Type B pancreatic cell (in vitro differentiated cells): ENCODE measurements at regions not wholly inside any gene's neighbourhood (a gene's known extent, or its start where the extent isn't known, plus 50 kb on each side); places are given as distances from the start of the nearest gene placed in this dataset.

Experiments used
- DNase-seq: peaks from one replicate; pipeline ENCODE4 v3.0.0; 2021; ENCODE audit warnings: mixed read lengths; ENCODE audit not compliant: unreplicated experiment; ENCODE audit errors: extremely low spot score
- H3K27ac Mint-ChIP-seq: 2 replicates; pipeline ENCODE4 v1.8.0; 2021; ENCODE audit warnings: mild to moderate bottlenecking, mixed read lengths
- H3K27me3 Mint-ChIP-seq: 2 replicates; pipeline ENCODE4 v1.8.0; 2021; ENCODE audit warnings: mixed read lengths
- H3K36me3 Mint-ChIP-seq: 2 replicates; pipeline ENCODE4 v1.8.0; 2021; ENCODE audit warnings: mixed read lengths
- H3K4me1 Mint-ChIP-seq: one replicate; pipeline ENCODE4 v1.8.0; 2021; ENCODE audit warnings: mixed read lengths; ENCODE audit not compliant: unreplicated experiment
- H3K4me3 Mint-ChIP-seq: 2 replicates; pipeline ENCODE4 v1.8.0; 2021; ENCODE audit warnings: mild to moderate bottlenecking, mixed read lengths
- H3K9me3 Mint-ChIP-seq: 2 replicates; pipeline ENCODE4 v1.8.0; 2021; ENCODE audit warnings: mixed read lengths
- CTCF ChIP-seq: fragments of 200-600 bp; sonication (generic); conservative IDR thresholded peaks from 2 replicates; pipeline ENCODE4 v1.5.0; 2021; ENCODE audit warnings: antibody characterized with exemption, mild to moderate bottlenecking

GRCh38 chr20:11473983-11474382, 443.7 kb upstream of the BTBD3 start:
- no peaks in the 10 kb centered on the region for H3K27me3 Mint-ChIP-seq
- H3K4me1 Mint-ChIP-seq: no peaks in the 10 kb centered on the region
- no peaks in the 10 kb centered on the region for H3K36me3 Mint-ChIP-seq
- no peak for DNase-seq
- no peak overlapping the region for H3K4me3 Mint-ChIP-seq
- H3K9me3 Mint-ChIP-seq: no peaks in the 10 kb centered on the region
- no peak for TF ChIP-seq CTCF
- H3K27ac Mint-ChIP-seq: no peak overlapping the region

GRCh38 chr20:11483697-11484096, 434.0 kb upstream of the BTBD3 start:
- Mint-ChIP-seq H3K9me3 (no peaks in the 10 kb centered on the region), H3K4me3 (no peak overlapping the region), H3K27me3 (no peaks in the 10 kb centered on the region), H3K4me1 (no peaks in the 10 kb centered on the region), H3K27ac (no peak overlapping the region), H3K36me3 (no peaks in the 10 kb centered on the region)
- TF ChIP-seq CTCF: no peak
- no peak for DNase-seq

GRCh38 chr20:11484479-11484878, 433.2 kb upstream of the BTBD3 start:
- H3K27me3 Mint-ChIP-seq: no peaks in the 10 kb centered on the region
- H3K9me3 Mint-ChIP-seq: no peaks in the 10 kb centered on the region
- no peak for DNase-seq
- H3K4me1 Mint-ChIP-seq: no peaks in the 10 kb centered on the region
- H3K36me3 Mint-ChIP-seq: no peaks in the 10 kb centered on the region
- H3K27ac Mint-ChIP-seq: no peak overlapping the region
- H3K4me3 Mint-ChIP-seq: no peak overlapping the region
- no peak for TF ChIP-seq CTCF

GRCh38 chr20:11492386-11492785, 425.3 kb upstream of the BTBD3 start:
- DNase-seq: no peak
- TF ChIP-seq CTCF: no peak
- no peak overlapping the region for H3K27ac Mint-ChIP-seq
- no peaks in the 10 kb centered on the region for H3K27me3 Mint-ChIP-seq
- no peaks in the 10 kb centered on the region for H3K9me3 Mint-ChIP-seq
- no peak overlapping the region for H3K4me3 Mint-ChIP-seq
- peaks cover 12% of the 10 kb centered on the region for H3K4me1 Mint-ChIP-seq
- no peaks in the 10 kb centered on the region for H3K36me3 Mint-ChIP-seq

DNA sequence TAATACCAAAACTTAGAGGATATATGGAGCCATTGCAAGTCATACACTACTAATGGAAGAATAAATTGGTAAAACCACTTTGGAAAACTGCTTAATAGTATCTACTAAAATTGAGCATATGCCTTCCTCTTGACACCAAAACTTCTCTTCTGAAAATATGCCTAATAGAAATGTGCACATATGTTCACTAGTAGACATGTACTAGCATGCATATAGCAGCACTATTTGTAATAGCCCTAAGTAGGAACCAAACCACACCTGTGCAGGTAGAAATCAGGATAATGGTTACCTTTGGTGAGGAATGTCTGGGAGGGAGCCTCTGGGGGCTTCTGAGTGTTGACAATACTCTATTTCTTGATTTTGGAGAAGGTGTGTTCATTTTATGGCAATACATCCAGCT, 424.8 kb upstream of the BTBD3 start:
- TF ChIP-seq CTCF: no peak
- DNase-seq: no peak
- Mint-ChIP-seq H3K9me3 (no peaks in the 10 kb centered on the region), H3K27me3 (no peaks in the 10 kb centered on the region), H3K4me3 (no peak overlapping the region), H3K4me1 (peaks cover 16% of the 10 kb centered on the region), H3K27ac (no peak overlapping the region), H3K36me3 (no peaks in the 10 kb centered on the region)

DNA sequence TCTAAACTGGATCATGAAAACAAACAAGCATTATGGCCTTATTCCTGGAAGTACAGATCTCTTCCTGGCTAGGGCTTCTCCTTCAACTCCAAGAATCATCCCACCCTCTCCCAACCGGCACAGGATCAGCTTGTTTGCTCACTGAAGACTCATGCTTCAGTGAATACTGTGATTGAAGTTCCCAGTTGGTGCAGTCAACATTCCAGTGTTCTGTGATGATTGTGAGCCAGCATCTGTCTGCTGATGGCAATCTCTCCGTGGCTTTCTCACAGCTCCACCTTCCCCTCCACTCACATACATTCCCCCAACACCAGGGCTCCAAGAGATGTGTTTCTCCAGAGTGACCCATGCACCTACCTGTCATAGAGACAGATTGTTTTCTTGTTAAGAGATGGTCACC, 421.3 kb upstream of the BTBD3 start:
- Mint-ChIP-seq H3K27me3 (peaks cover 3% of the 10 kb centered on the region), H3K4me3 (no peak overlapping the region), H3K27ac (no peak overlapping the region), H3K4me1 (peaks cover 19% of the 10 kb centered on the region), H3K9me3 (no peaks in the 10 kb centered on the region), H3K36me3 (no peaks in the 10 kb centered on the region)
- no peak for TF ChIP-seq CTCF
- no peak for DNase-seq
